ENCODE measurements at regions not wholly inside any gene's neighbourhood (a gene's known extent, or its start where the extent isn't known, plus 50 kb on each side); places are given as distances from the start of the nearest gene placed in this dataset.
A peak's percentile ranks its signal among the peaks of the same experiment; 100 is the strongest.
"Not testable (repeated sequence)": the region's sequence is repeated elsewhere in the genome, so short reads cannot be mapped to it uniquely, and the experiment has no call there.

DNA sequence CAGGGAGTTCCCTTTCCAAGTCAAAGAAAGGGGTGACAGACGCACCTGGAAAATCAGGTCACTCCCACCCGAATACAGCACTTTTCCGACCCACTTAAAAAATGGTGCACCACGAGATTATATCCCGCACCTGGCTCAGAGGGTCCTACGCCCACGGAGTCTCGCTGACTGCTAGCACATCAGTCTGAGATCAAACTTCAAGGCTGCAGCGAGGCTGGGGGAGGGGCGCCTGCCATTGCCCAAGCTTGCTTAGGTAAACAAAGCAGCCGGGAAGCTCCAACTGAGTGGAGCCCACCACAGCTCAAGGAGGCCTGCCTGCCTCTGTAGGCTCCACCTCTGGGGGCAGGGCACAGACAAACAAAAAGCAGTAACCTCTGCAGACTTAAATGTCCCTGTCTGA, 277.8 kb upstream of the ARHGAP42 start:
- not testable (repeated sequence) for DNase-seq

- DNase-seq: peak; percentile 85
Observed at GRCh38 chr11:100419518-100419917, 267.6 kb upstream of the ARHGAP42 start.

DNA sequence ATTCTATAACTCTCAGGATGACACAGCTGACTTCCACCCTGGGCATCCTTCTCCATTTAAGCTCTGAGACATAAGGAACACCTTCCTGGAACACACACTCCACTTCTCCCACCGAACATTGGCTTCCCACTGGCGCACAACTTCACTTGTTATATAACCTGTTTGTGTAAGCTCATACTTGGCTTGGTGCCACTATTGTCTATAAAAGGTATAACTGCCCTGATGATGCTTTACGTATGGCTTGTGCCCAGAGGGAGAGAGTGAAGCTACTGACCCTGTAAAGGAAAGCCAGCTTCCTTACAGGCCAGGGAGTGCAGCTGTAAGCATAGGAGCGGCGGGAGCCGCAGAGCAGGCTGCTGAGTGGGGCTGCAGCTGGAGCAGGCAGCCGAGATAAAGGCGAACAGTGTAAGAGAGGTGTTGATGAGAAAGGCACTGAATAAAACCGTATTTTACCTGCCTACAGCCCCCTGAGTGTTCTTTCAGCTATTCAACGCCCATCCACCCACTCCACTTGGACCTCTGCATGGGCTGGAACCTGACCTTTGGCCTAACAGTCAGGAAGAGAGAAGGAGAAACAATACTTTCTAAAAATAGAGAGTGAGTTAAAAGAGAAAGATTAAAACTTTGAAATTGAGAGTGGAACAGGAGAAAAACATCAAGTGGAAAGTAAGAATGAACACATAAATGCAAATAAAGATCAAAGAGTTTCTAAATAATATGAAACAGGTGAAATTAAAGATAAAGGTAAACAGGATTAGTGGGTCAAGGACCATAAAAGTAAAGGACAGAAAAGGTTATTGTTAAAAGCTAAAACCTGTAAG, 252.1 kb upstream of the ARHGAP42 start:
- DNase-seq: no peak

DNA sequence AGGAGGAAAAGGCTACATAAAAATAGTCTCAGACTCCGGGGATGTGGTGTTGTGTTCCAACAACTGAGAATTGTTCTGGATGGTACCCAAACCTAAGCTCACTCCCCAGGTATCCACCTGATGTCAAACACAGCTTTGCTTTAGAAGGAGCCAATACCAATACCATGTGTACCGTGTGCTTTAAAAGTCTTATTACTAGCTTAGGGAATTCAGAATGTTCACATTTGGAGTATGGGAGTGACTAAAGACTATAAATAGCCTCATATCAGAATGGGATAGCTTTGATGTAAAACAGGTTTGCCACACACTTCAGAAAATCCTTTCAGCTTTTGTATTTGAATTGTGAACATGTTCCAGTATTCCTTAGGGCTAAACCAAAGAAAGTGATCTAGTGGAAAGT, 248.7 kb upstream of the ARHGAP42 start:
- DNase-seq: no peak

GRCh38 chr11:100441086-100441485, 246.0 kb upstream of the ARHGAP42 start:
- no peak for DNase-seq

DNA sequence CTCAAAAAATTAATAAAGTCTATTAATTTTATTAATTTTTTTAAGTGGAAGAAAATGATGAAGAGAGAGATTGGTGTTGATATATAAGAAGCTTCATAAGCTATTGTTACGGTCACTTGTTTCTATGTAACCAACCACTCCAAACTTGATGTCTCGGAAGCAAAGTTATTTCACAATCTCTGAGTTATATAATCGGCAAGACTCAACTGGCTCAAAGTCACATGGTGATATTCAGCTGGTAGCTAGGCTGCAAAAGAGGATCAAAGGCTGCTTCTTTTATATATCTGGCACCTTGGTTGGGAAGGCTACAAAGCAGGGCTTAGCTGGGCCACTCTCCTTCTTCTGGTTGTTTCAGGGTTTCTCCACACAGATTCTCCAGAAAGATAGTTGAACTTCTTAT, 245.1 kb upstream of the ARHGAP42 start:
- DNase-seq: no peak

DNA sequence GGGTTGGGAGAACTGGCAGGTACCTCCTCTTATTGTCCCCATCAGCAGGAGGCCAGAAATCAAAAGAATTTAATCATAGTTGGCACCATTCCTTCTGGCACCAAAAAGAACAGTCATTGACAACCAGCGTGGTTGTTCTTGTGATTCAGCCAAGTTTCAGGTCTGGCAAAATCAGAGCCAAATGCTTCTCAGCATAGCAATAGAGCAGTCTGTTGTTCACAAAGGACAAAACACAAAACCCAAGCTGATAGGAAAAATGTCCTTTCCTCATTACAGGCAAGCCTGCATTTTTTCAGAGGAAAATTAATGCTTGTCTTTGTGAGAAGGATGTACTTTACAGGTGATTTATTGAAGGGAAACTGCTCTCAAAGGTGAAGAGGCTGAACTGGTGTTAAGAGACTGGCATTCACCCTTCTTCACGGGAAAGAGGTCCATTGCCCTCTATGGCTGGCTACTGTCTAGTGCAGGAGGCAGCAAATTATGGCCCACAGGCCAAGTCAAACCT, 241.8 kb upstream of the ARHGAP42 start:
- DNase-seq: peak; percentile 91

DNA sequence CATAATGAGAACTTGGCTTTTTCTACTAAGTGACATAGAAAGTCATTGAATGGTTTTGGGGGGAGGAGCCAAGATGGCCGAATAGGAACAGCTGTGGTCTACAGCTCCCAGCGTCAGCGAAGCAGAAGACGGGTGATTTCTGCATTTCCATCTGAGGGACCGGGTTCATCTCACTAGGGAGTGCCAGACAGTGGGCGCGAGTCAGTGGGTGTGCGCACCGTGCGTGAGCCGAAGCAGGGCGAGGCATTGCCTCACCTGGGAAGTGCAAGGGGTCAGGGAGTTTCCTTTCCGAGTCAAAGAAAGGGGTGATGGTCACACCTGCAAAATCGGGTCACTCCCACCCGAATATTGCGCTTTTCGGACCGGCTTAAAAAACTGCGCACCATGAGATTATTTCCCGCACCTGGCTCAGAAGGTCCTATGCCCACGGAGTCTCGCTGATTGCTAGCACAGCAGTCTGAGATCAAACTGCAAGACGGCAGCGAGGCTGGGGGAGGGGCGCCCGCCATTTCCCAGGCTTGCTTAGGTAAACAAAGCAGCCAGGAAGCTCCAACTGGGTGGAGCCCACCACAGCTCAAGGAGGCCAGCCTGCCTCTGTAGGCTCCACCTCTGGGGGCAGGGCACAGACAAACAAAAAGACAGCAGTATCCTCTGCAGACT, 235.2 kb upstream of the ARHGAP42 start:
- not testable (repeated sequence) for DNase-seq

DNA sequence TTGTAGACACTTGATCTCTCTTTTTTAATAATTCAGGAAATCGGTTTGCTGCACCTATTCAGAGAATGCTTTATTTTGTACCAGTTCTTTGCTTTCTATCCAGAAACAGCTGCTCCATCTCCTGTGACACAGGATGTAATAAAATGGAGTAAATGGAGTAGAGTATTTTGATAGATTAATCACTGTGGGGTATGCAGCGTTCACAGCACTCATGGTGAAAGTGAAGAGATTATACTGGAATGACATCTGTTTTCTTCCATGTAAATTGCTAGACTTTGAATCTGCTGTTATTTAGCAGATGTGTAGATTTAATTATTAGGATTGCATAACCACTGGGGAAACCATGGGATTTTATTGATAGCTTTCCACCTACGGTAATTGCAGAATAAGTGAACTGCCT, 227.3 kb upstream of the ARHGAP42 start:
- no peak for DNase-seq

- no peak for DNase-seq
Observed at GRCh38 chr11:100460426-100460825, 226.7 kb upstream of the ARHGAP42 start.

- DNase-seq: no peak
Observed at GRCh38 chr11:100467821-100468508, 219.1 kb upstream of the ARHGAP42 start.

DNA sequence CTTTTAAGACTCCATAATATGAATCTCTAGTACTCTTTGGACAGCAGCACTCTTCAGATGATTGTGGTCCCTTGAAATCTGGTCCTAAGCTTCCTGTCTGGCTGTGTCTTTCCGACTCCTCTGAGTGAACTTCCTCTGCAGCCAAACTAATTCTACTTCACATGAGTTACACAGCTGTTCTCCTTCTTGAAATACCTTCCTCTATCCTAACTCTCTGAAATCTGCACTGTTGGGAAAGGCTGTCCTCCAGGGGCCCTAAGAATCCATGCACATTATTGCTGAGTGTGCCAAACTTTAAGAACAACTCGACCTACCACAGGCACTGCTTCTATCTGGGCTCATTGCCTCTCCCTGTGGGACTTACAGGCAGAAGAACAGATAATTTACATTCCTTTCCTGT, 217.3 kb upstream of the ARHGAP42 start:
- no peak for DNase-seq

- DNase-seq: no peak
Observed at GRCh38 chr11:100472727-100473389, 214.2 kb upstream of the ARHGAP42 start.

DNA sequence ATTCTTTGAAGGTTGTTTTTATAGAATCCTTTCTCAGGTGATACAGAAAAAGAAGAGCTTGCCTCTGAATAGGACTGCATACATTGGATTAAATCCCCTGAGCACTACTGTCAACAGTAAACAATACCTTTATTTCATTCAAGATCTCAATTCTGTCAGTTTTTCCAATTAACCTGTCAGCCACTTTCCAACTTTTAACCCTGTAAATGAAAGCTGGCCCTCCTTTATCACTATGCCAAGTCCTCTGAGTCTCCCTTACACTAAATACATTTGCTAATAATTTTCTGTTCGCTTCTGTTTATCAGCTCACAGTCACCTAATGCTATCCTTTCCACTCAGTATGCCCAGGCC, 213.7 kb upstream of the ARHGAP42 start:
- no peak for DNase-seq

GRCh38 chr11:100484948-100485347, 202.1 kb upstream of the ARHGAP42 start:
- DNase-seq: no peak

DNA sequence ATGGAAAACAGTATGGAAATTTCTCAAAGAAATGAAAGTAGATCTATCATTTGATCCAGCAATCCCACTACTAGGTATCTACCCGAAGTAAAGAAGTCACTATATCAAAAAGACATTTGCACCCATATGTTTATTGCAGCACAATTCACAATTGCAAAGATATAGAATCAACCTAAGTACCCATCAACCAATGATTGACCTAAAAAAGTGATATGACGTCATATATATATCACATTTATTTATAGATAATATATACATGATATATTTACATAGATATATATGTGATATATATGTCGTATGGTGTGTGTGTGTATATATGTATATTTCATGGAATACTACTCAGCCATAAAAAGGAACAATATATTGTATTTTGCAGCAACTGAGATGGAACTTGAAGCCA, 188.3 kb upstream of the ARHGAP42 start:
- no peak for DNase-seq

DNA sequence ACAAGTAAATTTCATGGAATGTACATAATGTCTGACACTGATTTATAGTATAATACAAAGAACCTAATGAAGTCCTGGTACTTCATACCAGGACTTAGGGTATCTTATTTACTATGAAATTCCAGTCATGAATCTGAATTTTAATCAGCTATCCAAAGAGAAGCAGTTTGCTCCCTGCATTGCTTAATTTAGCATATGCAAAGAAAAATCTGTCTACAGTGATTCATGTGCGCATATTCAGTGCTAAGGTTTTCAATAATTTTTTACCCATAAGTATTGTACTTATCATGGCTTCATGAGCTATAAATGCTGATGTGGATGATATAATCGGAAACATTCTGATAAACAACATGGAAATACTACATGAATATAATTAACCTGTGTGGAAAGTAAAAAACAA, 185.6 kb upstream of the ARHGAP42 start:
- no peak for DNase-seq

GRCh38 chr11:100512475-100512874, 174.6 kb upstream of the ARHGAP42 start:
- DNase-seq: no peak

DNA sequence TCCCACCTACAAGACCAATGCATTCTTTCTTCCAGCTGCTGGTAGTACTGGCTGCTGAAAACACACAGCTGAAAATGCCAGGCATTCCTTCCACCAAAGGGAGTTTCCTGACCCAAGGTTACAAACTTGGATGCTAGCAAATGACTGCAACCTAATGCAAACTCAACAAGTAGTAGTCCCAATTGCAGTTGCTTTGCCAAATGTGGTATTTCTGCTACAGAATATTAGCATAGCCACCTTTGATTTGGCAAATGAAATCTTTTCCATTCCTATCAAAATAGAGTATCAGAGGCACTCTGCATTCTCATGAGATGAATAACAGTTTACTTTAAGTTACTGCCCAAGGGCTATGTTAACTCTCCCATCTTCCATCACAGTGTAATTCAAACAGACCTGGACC, 172.0 kb upstream of the ARHGAP42 start:
- DNase-seq: no peak

DNA sequence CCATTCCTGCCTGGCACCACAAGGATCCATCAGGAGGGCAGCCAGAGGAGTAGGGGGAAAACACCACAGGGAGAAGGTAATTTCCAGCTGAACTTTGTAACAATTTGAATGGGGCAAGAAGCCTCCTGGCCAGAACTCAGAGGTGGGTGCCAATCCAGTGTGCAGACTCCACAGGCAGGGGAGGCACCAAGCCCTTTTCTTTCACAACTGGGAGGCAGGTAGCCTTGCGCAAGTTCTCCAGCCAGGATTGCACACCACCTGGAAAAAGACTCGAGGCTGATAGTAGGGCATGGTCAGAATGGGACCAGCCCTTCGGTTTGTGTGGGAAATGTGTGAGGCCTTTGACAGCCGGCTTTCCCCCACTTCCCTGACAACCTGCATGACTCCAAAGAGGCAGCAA, 161.9 kb upstream of the ARHGAP42 start:
- DNase-seq: no peak

- DNase-seq: no peak
Observed at GRCh38 chr11:100525635-100526034, 161.5 kb upstream of the ARHGAP42 start.

GRCh38 chr11:100528872-100529416, 158.1 kb upstream of the ARHGAP42 start:
- no peak for DNase-seq

DNA sequence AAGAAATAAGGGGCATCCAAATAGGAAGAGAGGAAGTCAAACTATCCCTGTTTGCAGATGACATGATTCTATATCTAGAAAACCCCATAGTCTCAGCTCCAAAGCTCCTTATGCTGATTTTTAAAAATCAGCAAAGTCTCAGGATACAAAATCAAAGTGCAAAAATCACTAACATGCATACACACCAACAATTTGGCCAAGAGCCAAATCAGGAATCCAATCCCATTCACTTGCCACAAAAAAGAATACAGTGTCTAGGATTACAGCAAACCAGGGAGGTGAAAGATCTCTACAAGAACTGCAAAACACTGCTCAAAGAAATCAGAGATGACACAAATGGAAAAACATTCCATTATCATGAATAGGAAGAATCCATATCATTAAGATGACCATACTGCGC, 155.8 kb upstream of the ARHGAP42 start:
- DNase-seq: not testable (repeated sequence)
